Keratinocyte (primary cell): ENCODE measurements at regions not wholly inside any gene's neighbourhood (a gene's known extent, or its start where the extent isn't known, plus 50 kb on each side); places are given as distances from the start of the nearest gene placed in this dataset.

Experiments used
- DNase-seq: peaks from one replicate; pipeline ENCODE4 v3.0.0-alpha.2; 2011; ENCODE audit warnings: low read depth, missing footprints, low spot score
- FAIRE-seq: peaks from 2 replicates; lab custom pipeline; 2011; peaks lifted over from hg19 to GRCh38; lab: Jason Lieb, UNC
- H2AFZ ChIP-seq: 2 replicates; pipeline ENCODE4 v1.6.0; 2012; ENCODE audit warnings: low read length, control low read depth, inconsistent platforms; ENCODE audit not compliant: control insufficient read depth
- H3K27ac ChIP-seq: 2 replicates; pipeline ENCODE4 v1.5.1; 2011; ENCODE audit warnings: low read length; ENCODE audit not compliant: control insufficient read depth, insufficient read depth
- H3K27me3 ChIP-seq: 3 replicates; pipeline ENCODE4 v1.6.0; 2011; ENCODE audit warnings: low read length; ENCODE audit not compliant: control insufficient read depth, insufficient read depth; ENCODE audit errors: extremely low read depth
- H3K36me3 ChIP-seq, 2 experiments: 2 replicates in 1 of 2; 3 replicates in 1 of 2; pipeline ENCODE4 v1.5.1; 2011; ENCODE audit warnings: low read length in 2 of 2, mild to moderate bottlenecking in 1 of 2; ENCODE audit not compliant: control insufficient read depth in 2 of 2, insufficient read depth in 2 of 2; ENCODE audit errors: extremely low read depth in 1 of 2
- H3K4me1 ChIP-seq: 3 replicates; pipeline ENCODE4 v1.5.1; 2011; ENCODE audit warnings: low read length; ENCODE audit not compliant: control insufficient read depth, insufficient read depth; ENCODE audit errors: extremely low read depth
- H3K4me2 ChIP-seq: 3 replicates; pipeline ENCODE4 v1.6.0; 2011; ENCODE audit warnings: low read depth, low read length; ENCODE audit not compliant: control insufficient read depth, insufficient read depth; ENCODE audit errors: extremely low read depth
- H3K4me3 ChIP-seq, 3 experiments: fragments of 200-600 bp in 1 of 3; sonication (generic) in 1 of 3; 2 replicates in 2 of 3; 3 replicates in 1 of 3; pipeline ENCODE4 v1.5.1; 2011 to 2016; ENCODE audit warnings: low read length in 3 of 3, mild to moderate bottlenecking in 3 of 3, control low read depth in 2 of 3, inconsistent platforms in 1 of 3, low read depth in 1 of 3, mixed read lengths in 1 of 3, mixed run types in 1 of 3, moderate library complexity in 1 of 3; ENCODE audit not compliant: control insufficient read depth in 2 of 3, insufficient read depth in 2 of 3; ENCODE audit errors: extremely low read depth in 1 of 3
- H3K79me2 ChIP-seq: 2 replicates; pipeline ENCODE4 v1.6.0; 2012; ENCODE audit warnings: low read length; ENCODE audit not compliant: control insufficient read depth, insufficient read depth
- H3K9ac ChIP-seq: 3 replicates; pipeline ENCODE4 v1.6.0; 2011; ENCODE audit warnings: low read length; ENCODE audit not compliant: control insufficient read depth, insufficient read depth; ENCODE audit errors: extremely low read depth
- H3K9me1 ChIP-seq: 3 replicates; pipeline ENCODE4 v1.6.0; 2011; ENCODE audit warnings: low read length; ENCODE audit not compliant: control insufficient read depth, insufficient read depth; ENCODE audit errors: extremely low read depth
- H3K9me3 ChIP-seq: 2 replicates; pipeline ENCODE4 v1.5.1; 2012; ENCODE audit warnings: low read depth, low read length; ENCODE audit not compliant: control insufficient read depth
- H4K20me1 ChIP-seq: 3 replicates; pipeline ENCODE4 v1.6.0; 2011; ENCODE audit warnings: low read length; ENCODE audit not compliant: control insufficient read depth, insufficient read depth; ENCODE audit errors: extremely low read depth
- EZH2 ChIP-seq: IDR thresholded peaks from one replicate; pipeline ENCODE4 v1.6.1; 2012; ENCODE audit warnings: inconsistent platforms, mild to moderate bottlenecking, low read length, moderate library complexity
- dilution Hi-C: fragments of 300-500 bp; cut with MboI; formaldehyde crosslinking; loops from one replicate; pipeline ENCODE4 v1.7.0; 2020; ENCODE audit warnings: low sequenced_read_pairs; ENCODE audit not compliant: extremely low pct_ligation_motif_present
- TF ChIP-seq, protein P1 (sequence below), 3 experiments: IDR thresholded peaks in 1 of 3; conservative IDR thresholded peaks in 1 of 3; optimal IDR thresholded peaks in 1 of 3; 2 replicates in 2 of 3; 3 replicates in 1 of 3; pipeline versions ENCODE3 to v1.5.1; 2011; ENCODE audit warnings: low read length in 3 of 3, mild to moderate bottlenecking in 3 of 3, moderate library complexity in 2 of 3, control low read depth in 1 of 3, inconsistent platforms in 1 of 3; ENCODE audit not compliant: insufficient read depth in 2 of 3; ENCODE audit errors: extremely low read depth in 1 of 3

DNA sequence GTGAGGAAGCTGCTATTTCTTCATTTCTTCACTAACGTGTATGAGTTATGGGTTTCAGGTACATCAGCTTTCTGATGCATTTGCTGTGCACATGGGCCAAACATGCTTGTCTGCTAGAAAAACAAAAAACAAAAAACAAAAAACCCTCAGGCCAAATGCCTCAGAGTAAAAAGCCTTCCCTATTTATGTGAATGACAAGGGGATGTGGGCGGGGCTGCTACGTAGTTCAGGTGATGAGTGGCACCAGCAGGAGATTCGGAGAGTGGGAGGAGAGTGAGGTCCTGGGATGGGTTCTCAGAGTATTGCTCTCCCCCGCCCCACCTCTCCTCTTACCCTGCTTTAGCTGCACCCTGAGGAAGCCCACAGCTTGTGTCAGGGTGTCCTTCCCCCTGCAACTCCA is 596.8 kb upstream of the JAG1 start:
- no peak for FAIRE-seq
- H3K4me2 ChIP-seq, result no peak overlapping the region
- H3K27me3 ChIP-seq, result no peaks in the 10 kb centered on the region
- H4K20me1 ChIP-seq, result no peaks in the 10 kb centered on the region
- peaks cover 45% of the 10 kb centered on the region for H3K4me1 ChIP-seq
- no peaks in the 10 kb centered on the region for H3K9me1 ChIP-seq
- H3K9ac ChIP-seq, result no peak overlapping the region
- TF ChIP-seq EZH2, result no peak
- TF ChIP-seq, protein P1, sequence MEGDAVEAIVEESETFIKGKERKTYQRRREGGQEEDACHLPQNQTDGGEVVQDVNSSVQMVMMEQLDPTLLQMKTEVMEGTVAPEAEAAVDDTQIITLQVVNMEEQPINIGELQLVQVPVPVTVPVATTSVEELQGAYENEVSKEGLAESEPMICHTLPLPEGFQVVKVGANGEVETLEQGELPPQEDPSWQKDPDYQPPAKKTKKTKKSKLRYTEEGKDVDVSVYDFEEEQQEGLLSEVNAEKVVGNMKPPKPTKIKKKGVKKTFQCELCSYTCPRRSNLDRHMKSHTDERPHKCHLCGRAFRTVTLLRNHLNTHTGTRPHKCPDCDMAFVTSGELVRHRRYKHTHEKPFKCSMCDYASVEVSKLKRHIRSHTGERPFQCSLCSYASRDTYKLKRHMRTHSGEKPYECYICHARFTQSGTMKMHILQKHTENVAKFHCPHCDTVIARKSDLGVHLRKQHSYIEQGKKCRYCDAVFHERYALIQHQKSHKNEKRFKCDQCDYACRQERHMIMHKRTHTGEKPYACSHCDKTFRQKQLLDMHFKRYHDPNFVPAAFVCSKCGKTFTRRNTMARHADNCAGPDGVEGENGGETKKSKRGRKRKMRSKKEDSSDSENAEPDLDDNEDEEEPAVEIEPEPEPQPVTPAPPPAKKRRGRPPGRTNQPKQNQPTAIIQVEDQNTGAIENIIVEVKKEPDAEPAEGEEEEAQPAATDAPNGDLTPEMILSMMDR (optimal IDR thresholded peaks at IDR 0.05 in 1 of 3, IDR thresholded peaks at IDR 0.05 in 1 of 3, conservative IDR thresholded peaks at IDR 0.05 in 1 of 3; ENCODE audit: extremely low read depth in 1 of 3, insufficient read depth in 2 of 3, low read length in 3 of 3), result no peak
- no peak overlapping the region for H3K4me3 ChIP-seq
- dilution Hi-C loops, result no loop called here
- H3K9me3 ChIP-seq, result no peaks in the 10 kb centered on the region
- no peak overlapping the region for H3K27ac ChIP-seq
- no peak for DNase-seq
- H3K36me3 ChIP-seq, result no peaks in the 10 kb centered on the region
- no peaks in the 10 kb centered on the region for H3K79me2 ChIP-seq
- no peak overlapping the region for H2AFZ ChIP-seq

DNA sequence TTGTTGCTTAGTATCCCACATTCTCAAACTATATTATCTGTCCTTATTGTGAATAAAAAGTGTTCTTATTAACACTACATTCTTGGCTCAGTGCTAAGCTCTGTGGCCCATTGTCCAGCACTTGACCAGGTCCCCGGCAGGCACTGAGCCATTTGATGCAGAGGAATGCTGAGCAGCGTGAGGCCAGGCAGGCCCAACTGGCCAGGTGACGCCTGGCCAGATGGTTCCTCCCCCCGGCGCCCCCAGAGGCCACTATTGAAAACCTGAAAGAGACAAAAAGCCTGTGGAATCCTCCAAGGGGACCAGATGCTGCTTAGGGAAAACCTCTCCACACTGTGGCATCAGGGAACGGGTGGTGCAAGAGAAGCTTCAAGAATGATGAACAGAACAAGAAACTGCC is 597.5 kb upstream of the JAG1 start:
- Histone ChIP-seq H3K4me2 (no peak overlapping the region), H3K9me3 (no peaks in the 10 kb centered on the region), H3K4me1 (peaks cover 38% of the 10 kb centered on the region), H3K27me3 (no peaks in the 10 kb centered on the region), H3K9ac (no peak overlapping the region), H3K27ac (no peak overlapping the region), H3K4me3 (no peak overlapping the region), H2AFZ (no peak overlapping the region), H3K9me1 (no peaks in the 10 kb centered on the region), H3K36me3 (no peaks in the 10 kb centered on the region), H3K79me2 (no peaks in the 10 kb centered on the region), H4K20me1 (no peaks in the 10 kb centered on the region)
- TF ChIP-seq, protein P1 (optimal IDR thresholded peaks at IDR 0.05 in 1 of 3, IDR thresholded peaks at IDR 0.05 in 1 of 3, conservative IDR thresholded peaks at IDR 0.05 in 1 of 3; ENCODE audit: extremely low read depth in 1 of 3, insufficient read depth in 2 of 3, low read length in 3 of 3), result no peak
- no peak for TF ChIP-seq EZH2
- DNase-seq, result no peak
- dilution Hi-C loops, result no loop called here
- FAIRE-seq, result no peak
